Epithelial cell of proximal tubule (primary cell): ENCODE measurements at regions not wholly inside any gene's neighbourhood (a gene's known extent, or its start where the extent isn't known, plus 50 kb on each side); places are given as distances from the start of the nearest gene placed in this dataset.

Source experiments
- DNase-seq: peaks from one replicate; pipeline ENCODE4 v3.0.0-alpha.2; 2011; ENCODE audit warnings: low read depth
- H3K4me3 ChIP-seq: 2 replicates; pipeline ENCODE4 v1.5.1; 2011; ENCODE audit warnings: low read depth, mild to moderate bottlenecking, low read length
- TF ChIP-seq, protein P1 (sequence below): conservative IDR thresholded peaks from 2 replicates; pipeline ENCODE4 v1.5.1; 2012; ENCODE audit warnings: low read depth, mild to moderate bottlenecking, low read length

- no peak overlapping the region for H3K4me3 ChIP-seq
- DNase-seq, result no peak
- TF ChIP-seq, protein P1, sequence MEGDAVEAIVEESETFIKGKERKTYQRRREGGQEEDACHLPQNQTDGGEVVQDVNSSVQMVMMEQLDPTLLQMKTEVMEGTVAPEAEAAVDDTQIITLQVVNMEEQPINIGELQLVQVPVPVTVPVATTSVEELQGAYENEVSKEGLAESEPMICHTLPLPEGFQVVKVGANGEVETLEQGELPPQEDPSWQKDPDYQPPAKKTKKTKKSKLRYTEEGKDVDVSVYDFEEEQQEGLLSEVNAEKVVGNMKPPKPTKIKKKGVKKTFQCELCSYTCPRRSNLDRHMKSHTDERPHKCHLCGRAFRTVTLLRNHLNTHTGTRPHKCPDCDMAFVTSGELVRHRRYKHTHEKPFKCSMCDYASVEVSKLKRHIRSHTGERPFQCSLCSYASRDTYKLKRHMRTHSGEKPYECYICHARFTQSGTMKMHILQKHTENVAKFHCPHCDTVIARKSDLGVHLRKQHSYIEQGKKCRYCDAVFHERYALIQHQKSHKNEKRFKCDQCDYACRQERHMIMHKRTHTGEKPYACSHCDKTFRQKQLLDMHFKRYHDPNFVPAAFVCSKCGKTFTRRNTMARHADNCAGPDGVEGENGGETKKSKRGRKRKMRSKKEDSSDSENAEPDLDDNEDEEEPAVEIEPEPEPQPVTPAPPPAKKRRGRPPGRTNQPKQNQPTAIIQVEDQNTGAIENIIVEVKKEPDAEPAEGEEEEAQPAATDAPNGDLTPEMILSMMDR, result no peak
These were observed 189.3 kb downstream of the KLF5 start for GRCh38 chr13:73248154-73248553.

- H3K4me3 ChIP-seq, result no peak overlapping the region
- DNase-seq, result no peak
- TF ChIP-seq, protein P1, result no peak
These were observed 186.4 kb downstream of the KLF5 start for GRCh38 chr13:73245246-73245645.

GRCh38 chr13:73244467-73244866 is 185.7 kb downstream of the KLF5 start:
- TF ChIP-seq, protein P1, result no peak

DNA sequence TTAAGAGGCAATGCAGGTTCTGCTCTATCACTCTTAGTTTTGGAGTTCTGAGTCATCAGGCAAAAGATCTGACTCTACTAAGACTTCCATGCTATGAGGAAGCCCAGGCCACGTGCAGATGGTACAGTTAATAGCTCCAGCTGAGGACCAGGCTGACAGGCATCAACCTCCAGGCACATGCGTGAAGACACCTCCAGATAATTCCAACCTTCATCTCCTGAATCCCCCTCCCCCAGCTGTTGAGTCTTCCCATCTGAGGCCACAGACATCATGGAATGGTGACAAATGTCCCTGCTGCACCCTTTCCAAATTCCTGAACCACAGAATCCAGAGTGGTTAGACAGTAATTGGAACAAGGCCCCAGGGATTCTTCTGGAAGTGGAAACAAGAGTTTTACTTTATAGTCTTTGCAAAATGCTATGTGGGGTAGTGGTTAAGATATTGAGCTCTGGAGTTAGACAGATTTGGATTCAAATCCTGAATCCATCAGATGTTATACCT is 183.8 kb downstream of the KLF5 start:
- no peak overlapping the region for H3K4me3 ChIP-seq
- no peak for DNase-seq
- TF ChIP-seq, protein P1, result no peak

More at GRCh38 chr13:73244467-73244866, 185.7 kb downstream of the KLF5 start:
- H3K4me3 ChIP-seq, result no peak overlapping the region
- no peak for DNase-seq

GRCh38 chr13:73240193-73240592 is 181.4 kb downstream of the KLF5 start:
- H3K4me3 ChIP-seq, result no peak overlapping the region
- TF ChIP-seq, protein P1, result no peak
- DNase-seq, result no peak

DNA sequence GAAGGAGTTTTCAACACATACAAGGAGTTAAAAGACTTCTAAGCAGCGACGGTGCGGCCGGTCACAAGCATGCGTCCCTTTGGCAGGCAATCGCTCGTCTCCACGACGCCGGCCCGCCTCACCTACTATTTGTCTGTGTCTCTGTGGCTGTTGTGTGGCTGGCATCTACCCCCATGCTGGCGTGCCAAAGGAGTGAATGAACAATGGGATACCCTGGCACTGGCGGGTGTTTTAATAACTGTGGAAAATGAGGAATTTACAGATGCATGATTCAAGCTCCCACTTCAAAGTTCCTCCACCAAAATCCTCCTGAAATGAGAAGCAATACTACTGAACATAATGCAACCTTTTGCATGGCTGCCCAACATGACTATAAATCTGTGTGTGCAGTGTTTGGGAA is 176.6 kb downstream of the KLF5 start:
- TF ChIP-seq, protein P1, result no peak
- H3K4me3 ChIP-seq, result no peak overlapping the region
- no peak for DNase-seq

DNA sequence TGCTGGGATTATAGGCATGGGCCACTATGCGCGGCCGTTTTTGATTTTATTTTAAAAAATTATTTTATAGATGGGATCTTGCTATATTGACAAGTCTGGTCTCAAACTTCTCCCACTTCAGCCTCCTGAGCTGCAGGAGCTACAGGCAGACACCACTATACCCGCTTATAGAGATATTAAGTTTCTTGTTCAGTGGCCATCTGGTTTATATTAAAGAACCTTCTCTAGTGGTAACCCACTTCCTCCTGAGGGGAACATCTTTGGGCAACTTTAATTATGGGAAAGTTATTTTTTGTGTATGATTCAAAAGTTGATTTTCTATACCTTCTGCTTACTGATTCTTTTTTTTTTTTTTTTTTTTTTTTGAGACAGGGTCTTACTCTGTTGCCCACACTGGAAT is 172.7 kb downstream of the KLF5 start:
- TF ChIP-seq, protein P1, result no peak
- H3K4me3 ChIP-seq, result no peak overlapping the region
- no peak for DNase-seq
